WI38 (cell line): ENCODE measurements at regions not wholly inside any gene's neighbourhood (a gene's known extent, or its start where the extent isn't known, plus 50 kb on each side); places are given as distances from the start of the nearest gene placed in this dataset.

Source experiments
- H3K4me3 ChIP-seq: 2 replicates; pipeline ENCODE4 v1.5.1; 2011; ENCODE audit warnings: low read depth, mild to moderate bottlenecking, control low read depth, low read length
- CTCF ChIP-seq: IDR thresholded peaks from 2 replicates; pipeline ENCODE4 v1.5.1; 2012; ENCODE audit warnings: low read depth, mild to moderate bottlenecking, control low read depth, low read length

- TF ChIP-seq CTCF: no peak
- H3K4me3 ChIP-seq: no peak overlapping the region
Measured at GRCh38 chr11:70666311-70666710, 268.0 kb downstream of the CTTN start.

- no peak for TF ChIP-seq CTCF
- no peak overlapping the region for H3K4me3 ChIP-seq
Measured at GRCh38 chr11:70667767-70668166, 269.4 kb downstream of the CTTN start.

- no peak overlapping the region for H3K4me3 ChIP-seq
- TF ChIP-seq CTCF: no peak
Measured at GRCh38 chr11:70668204-70669202, 270.2 kb downstream of the CTTN start.

- no peak overlapping the region for H3K4me3 ChIP-seq
- no peak for TF ChIP-seq CTCF
Measured at GRCh38 chr11:70669281-70669680, 271.0 kb downstream of the CTTN start.

GRCh38 chr11:70669871-70670675 is 271.7 kb downstream of the CTTN start:
- TF ChIP-seq CTCF: no peak
- no peak overlapping the region for H3K4me3 ChIP-seq

GRCh38 chr11:70670676-70671034 is 272.3 kb downstream of the CTTN start:
- no peak overlapping the region for H3K4me3 ChIP-seq
- TF ChIP-seq CTCF: no peak

GRCh38 chr11:70671083-70671482 is 272.8 kb downstream of the CTTN start:
- no peak overlapping the region for H3K4me3 ChIP-seq

More at GRCh38 chr11:70671083-70671482, 272.8 kb downstream of the CTTN start:
- TF ChIP-seq CTCF: no peak
